Hematopoietic multipotent progenitor cell treated with erythropoietin and hydrocortisone succinate and interleukin-3 and kit ligand, for 15 days (in vitro differentiated cells): ENCODE measurements at regions not wholly inside any gene's neighbourhood (a gene's known extent, or its start where the extent isn't known, plus 50 kb on each side); places are given as distances from the start of the nearest gene placed in this dataset.

Source experiments
- DNase-seq: peaks from one replicate; pipeline ENCODE4 v3.0.0-alpha.2; 2015; ENCODE audit warnings: low spot score

GRCh38 chr4:138311771-138312535, 69.8 kb upstream of the SLC7A11 start:
- no peak for DNase-seq

GRCh38 chr4:138310991-138311390, 68.8 kb upstream of the SLC7A11 start:
- no peak for DNase-seq

GRCh38 chr4:138310498-138310897, 68.3 kb upstream of the SLC7A11 start:
- DNase-seq, result no peak

- no peak for DNase-seq
Observed at GRCh38 chr4:138308356-138308755, 66.2 kb upstream of the SLC7A11 start.

GRCh38 chr4:138307319-138307718, 65.2 kb upstream of the SLC7A11 start:
- DNase-seq, result no peak

GRCh38 chr4:138305050-138305449, 62.9 kb upstream of the SLC7A11 start:
- no peak for DNase-seq

GRCh38 chr4:138301536-138301935, 59.4 kb upstream of the SLC7A11 start:
- no peak for DNase-seq

GRCh38 chr4:138300616-138301015, 58.5 kb upstream of the SLC7A11 start:
- DNase-seq, result no peak

- DNase-seq, result no peak
Observed at GRCh38 chr4:138299881-138300280, 57.7 kb upstream of the SLC7A11 start.

- DNase-seq, result no peak
Observed at GRCh38 chr4:138298866-138299265, 56.7 kb upstream of the SLC7A11 start.

GRCh38 chr4:138298431-138298830, 56.3 kb upstream of the SLC7A11 start:
- DNase-seq, result no peak

- no peak for DNase-seq
Observed at GRCh38 chr4:138297743-138298405, 55.7 kb upstream of the SLC7A11 start.

GRCh38 chr4:138292321-138292720, 50.2 kb upstream of the SLC7A11 start:
- no peak for DNase-seq
